ENCODE measurements at regions not wholly inside any gene's neighbourhood (a gene's known extent, or its start where the extent isn't known, plus 50 kb on each side); places are given as distances from the start of the nearest gene placed in this dataset.
A peak's percentile ranks its signal among the peaks of the same experiment; 100 is the strongest.

DNA sequence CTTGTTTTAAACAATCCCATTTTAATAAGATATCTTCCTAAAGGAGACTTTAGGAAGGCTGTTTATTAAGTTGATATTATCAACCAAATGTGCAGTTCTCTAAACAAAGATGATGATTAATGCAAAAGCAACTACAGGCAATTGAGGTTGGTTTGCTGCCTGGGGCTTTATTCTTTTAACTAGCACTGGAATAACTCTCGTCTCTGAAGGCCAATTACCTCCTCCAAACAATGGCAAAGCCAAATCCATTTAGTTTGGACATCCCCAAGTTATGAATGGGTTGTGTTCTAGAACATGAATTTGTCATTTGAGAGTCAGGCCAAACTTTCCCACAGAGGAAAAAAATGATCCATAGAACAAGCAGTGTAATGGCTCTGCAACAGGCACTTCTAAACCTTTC, 114.1 kb downstream of the SLC16A9 start:
- no peak for DNase-seq

DNA sequence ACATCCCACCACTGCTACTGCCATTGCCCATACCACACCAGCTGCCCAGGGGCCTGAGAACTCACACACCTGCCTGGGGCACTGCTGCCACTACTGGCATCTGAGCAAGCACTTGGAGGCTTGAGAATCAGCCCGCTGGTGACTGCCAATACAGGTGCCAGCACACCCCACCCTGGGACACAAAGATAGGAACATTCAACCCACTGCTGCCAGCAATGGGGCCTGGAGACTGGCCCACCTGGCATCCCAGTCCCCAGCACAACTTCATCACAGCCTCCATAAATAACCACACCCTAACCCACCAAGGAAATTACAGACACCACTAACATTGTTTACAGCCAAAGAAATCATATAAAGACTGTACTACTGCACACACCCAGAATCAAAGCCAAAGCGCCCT, 115.9 kb downstream of the SLC16A9 start:
- no peak for DNase-seq

DNA sequence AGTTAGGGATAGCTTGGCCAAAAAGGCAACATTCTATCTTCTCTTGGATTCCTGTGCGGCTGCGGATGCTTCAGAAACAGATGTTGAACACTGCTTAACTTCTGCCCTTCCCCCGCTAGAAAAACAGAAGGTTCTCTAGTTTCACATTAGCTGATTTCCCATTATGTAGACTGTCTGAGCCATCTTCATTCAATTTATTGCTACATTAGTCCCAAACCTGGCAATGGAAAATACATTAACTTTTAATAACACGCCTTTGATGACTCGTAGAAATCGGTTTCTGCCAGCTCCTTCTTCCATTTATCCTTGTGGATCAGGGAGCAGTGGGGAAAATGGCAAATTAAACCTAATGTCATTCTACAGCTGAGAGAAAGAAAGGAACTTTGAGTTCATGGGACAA, 119.9 kb downstream of the SLC16A9 start:
- no peak for DNase-seq

DNA sequence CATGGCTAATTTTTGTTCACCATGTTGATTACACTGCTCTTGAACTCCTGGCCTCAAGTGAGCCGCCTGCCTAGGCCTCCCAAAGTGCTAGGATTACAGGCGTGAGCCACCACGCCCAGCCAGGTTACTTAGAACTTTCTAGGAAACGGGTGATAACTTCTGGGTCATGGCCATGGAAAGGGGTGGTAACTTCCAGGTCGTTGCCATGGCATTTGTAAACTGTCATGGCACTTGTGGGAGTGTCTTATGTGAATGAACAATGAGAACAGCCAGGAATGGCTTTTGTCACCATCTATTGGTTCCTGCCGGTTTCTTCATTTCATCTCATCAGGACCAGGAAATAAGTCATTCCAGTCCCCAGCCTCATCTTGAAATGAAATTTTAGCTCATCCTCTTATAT, 120.9 kb downstream of the SLC16A9 start:
- DNase-seq, result no peak

GRCh38 chr10:59587756-59588140, 121.9 kb downstream of the SLC16A9 start:
- DNase-seq, result no peak

- no peak for DNase-seq
Observed at GRCh38 chr10:59587083-59587755, 122.4 kb downstream of the SLC16A9 start.

GRCh38 chr10:59586407-59586891, 123.2 kb downstream of the SLC16A9 start:
- DNase-seq, result no peak

- DNase-seq, result no peak
Observed at GRCh38 chr10:59585046-59585700, 124.5 kb downstream of the SLC16A9 start.

GRCh38 chr10:59582780-59583179, 126.9 kb downstream of the SLC16A9 start:
- no peak for DNase-seq

GRCh38 chr10:59582058-59582457, 127.6 kb downstream of the SLC16A9 start:
- DNase-seq, result no peak

- DNase-seq, result peak; percentile 6
Observed at GRCh38 chr10:59580026-59580863, 129.4 kb downstream of the SLC16A9 start.

GRCh38 chr10:59578741-59579140, 130.9 kb downstream of the SLC16A9 start:
- DNase-seq, result no peak

- DNase-seq, result no peak
Observed at GRCh38 chr10:59577984-59578383, 131.7 kb downstream of the SLC16A9 start.

DNA sequence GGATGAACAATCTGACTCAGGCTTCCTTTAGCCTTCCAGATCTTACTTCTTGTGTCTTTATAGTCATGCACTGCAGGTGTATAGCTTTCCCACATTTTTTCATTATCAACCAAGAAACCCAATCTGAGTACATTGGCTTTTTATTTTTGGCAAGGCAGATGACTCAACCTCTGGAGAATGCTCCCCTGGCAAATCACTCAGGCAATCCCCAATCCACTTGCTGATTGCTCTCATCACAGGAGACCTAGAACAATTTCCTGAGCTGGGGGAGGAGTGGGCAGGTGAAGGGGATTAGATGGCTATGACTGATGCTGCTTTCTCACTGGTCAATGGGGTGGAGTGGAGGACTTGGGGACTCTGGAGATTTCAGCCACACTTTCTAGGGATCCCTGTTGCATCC, 134.4 kb downstream of the SLC16A9 start:
- DNase-seq, result no peak

- no peak for DNase-seq
Observed at GRCh38 chr10:59563531-59563930, 146.1 kb downstream of the SLC16A9 start.

- no peak for DNase-seq
Observed at GRCh38 chr10:59562126-59562525, 147.5 kb downstream of the SLC16A9 start.

- no peak for DNase-seq
Observed at GRCh38 chr10:59561477-59562121, 148.1 kb downstream of the SLC16A9 start.

DNA sequence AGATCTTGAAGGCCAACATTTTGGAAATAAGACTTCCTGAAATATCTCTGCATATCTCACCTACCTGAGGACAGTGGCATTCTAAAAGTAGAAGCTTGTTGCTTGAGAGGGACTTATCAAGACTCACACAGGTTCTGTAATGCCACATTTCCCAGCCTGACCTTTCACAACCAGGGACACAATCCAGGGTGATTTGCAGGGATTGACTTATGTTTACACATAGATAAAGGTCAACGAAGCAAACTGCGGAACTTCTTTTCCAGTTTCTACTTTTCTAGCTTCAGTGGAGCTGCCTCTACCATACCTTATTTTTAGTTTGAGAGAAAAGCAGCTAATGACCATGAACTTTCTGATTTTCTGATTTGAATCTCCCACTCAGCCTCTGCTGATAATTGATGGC, 148.7 kb downstream of the SLC16A9 start:
- DNase-seq, result no peak

DNA sequence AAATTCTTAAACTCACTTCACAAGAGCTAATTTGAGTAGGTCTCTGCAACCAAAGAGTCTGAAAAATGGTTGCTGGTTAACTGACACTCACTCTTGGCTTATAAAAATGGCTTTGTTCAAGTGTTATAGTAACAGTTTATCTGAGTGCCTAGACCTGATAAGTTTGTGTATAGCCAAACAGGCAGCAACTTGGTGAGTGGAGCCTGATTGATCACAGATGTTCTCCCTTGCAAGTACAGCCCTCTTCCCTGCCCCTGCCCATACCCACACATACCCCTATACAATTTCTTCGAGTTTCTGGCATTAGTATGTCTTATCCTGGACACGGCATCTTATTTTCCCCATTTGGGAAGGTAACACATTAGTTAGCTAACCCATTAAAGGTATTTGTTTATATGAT, 149.5 kb downstream of the SLC16A9 start:
- DNase-seq, result no peak

- DNase-seq, result no peak
Observed at GRCh38 chr10:59558066-59558465, 151.6 kb downstream of the SLC16A9 start.

GRCh38 chr10:59557642-59558041, 152.0 kb downstream of the SLC16A9 start:
- no peak for DNase-seq

- peak; percentile 5 for DNase-seq
Observed at GRCh38 chr10:59557052-59557451, 152.6 kb downstream of the SLC16A9 start.

Data from NCI-H446 treated with DMSO at 0.1 percent for 48 hours (cell line).